ENCODE measurements at regions not wholly inside any gene's neighbourhood (a gene's known extent, or its start where the extent isn't known, plus 50 kb on each side); places are given as distances from the start of the nearest gene placed in this dataset.

GRCh38 chr4:188450571-188450970 is 311.3 kb downstream of the TRIML1 start:
- Histone ChIP-seq H3K36me3 (no peaks in the 10 kb centered on the region), H3K27ac (no peak overlapping the region), H3K4me3 (no peak overlapping the region), H3K9me3 (no peaks in the 10 kb centered on the region), H3K4me1 (no peaks in the 10 kb centered on the region), H3K27me3 (no peaks in the 10 kb centered on the region)
- DNase-seq, result no peak
- intact Hi-C loops (cut with DNase I; ENCODE audit: low total_unique reads), result no loop called here
- TF ChIP-seq POLR2A (IDR thresholded peaks at IDR 0.05), result no peak
- no peak for TF ChIP-seq CTCF (IDR thresholded peaks at IDR 0.05)

GRCh38 chr4:188452097-188452496 is 312.9 kb downstream of the TRIML1 start:
- intact Hi-C loops (cut with DNase I; ENCODE audit: low total_unique reads), result no loop called here

GRCh38 chr4:188454575-188454974 is 315.3 kb downstream of the TRIML1 start:
- intact Hi-C loops (cut with DNase I; ENCODE audit: low total_unique reads), result no loop called here
- H3K36me3 ChIP-seq, result no peaks in the 10 kb centered on the region
- no peak overlapping the region for H3K27ac ChIP-seq
- no peak overlapping the region for H3K4me3 ChIP-seq
- H3K27me3 ChIP-seq, result no peaks in the 10 kb centered on the region
- DNase-seq, result no peak
- no peak for TF ChIP-seq POLR2A (IDR thresholded peaks at IDR 0.05)
- no peaks in the 10 kb centered on the region for H3K9me3 ChIP-seq
- no peaks in the 10 kb centered on the region for H3K4me1 ChIP-seq

More at GRCh38 chr4:188452097-188452496, 312.9 kb downstream of the TRIML1 start:
- Histone ChIP-seq H3K27ac (no peak overlapping the region), H3K9me3 (no peaks in the 10 kb centered on the region), H3K4me1 (no peaks in the 10 kb centered on the region), H3K4me3 (no peak overlapping the region), H3K36me3 (no peaks in the 10 kb centered on the region), H3K27me3 (no peaks in the 10 kb centered on the region)
- TF ChIP-seq POLR2A (IDR thresholded peaks at IDR 0.05) (no peak), CTCF (IDR thresholded peaks at IDR 0.05) (no peak)
- DNase-seq, result no peak

- H3K4me3 ChIP-seq, result no peak overlapping the region
- intact Hi-C loops (cut with DNase I; ENCODE audit: low total_unique reads), result no loop called here
- H3K4me1 ChIP-seq, result no peaks in the 10 kb centered on the region
- no peaks in the 10 kb centered on the region for H3K9me3 ChIP-seq
- no peaks in the 10 kb centered on the region for H3K36me3 ChIP-seq
- TF ChIP-seq POLR2A (IDR thresholded peaks at IDR 0.05), result no peak
- TF ChIP-seq CTCF (IDR thresholded peaks at IDR 0.05), result no peak
- no peak for DNase-seq
- H3K27me3 ChIP-seq, result no peaks in the 10 kb centered on the region
- no peak overlapping the region for H3K27ac ChIP-seq
Measured at GRCh38 chr4:188455062-188455752, 316.0 kb downstream of the TRIML1 start.

- H3K27ac ChIP-seq, result no peak overlapping the region
- DNase-seq, result no peak
- no peaks in the 10 kb centered on the region for H3K4me1 ChIP-seq
- TF ChIP-seq POLR2A (IDR thresholded peaks at IDR 0.05) (no peak), CTCF (IDR thresholded peaks at IDR 0.05) (no peak)
- intact Hi-C loops (cut with DNase I; ENCODE audit: low total_unique reads), result no loop called here
- H3K4me3 ChIP-seq, result no peak overlapping the region
- no peaks in the 10 kb centered on the region for H3K9me3 ChIP-seq
- no peaks in the 10 kb centered on the region for H3K27me3 ChIP-seq
- H3K36me3 ChIP-seq, result no peaks in the 10 kb centered on the region
Measured at GRCh38 chr4:188459381-188459780, 320.1 kb downstream of the TRIML1 start.

- DNase-seq, result no peak
- Histone ChIP-seq H3K9me3 (no peaks in the 10 kb centered on the region), H3K27ac (no peak overlapping the region), H3K27me3 (no peaks in the 10 kb centered on the region), H3K4me3 (no peak overlapping the region), H3K4me1 (no peaks in the 10 kb centered on the region), H3K36me3 (no peaks in the 10 kb centered on the region)
- intact Hi-C loops (cut with DNase I; ENCODE audit: low total_unique reads), result no loop called here
- TF ChIP-seq POLR2A (IDR thresholded peaks at IDR 0.05), result no peak
- no peak for TF ChIP-seq CTCF (IDR thresholded peaks at IDR 0.05)
Measured at GRCh38 chr4:188463909-188464308, 324.7 kb downstream of the TRIML1 start.
